ENCODE measurements at regions not wholly inside any gene's neighbourhood (a gene's known extent, or its start where the extent isn't known, plus 50 kb on each side); places are given as distances from the start of the nearest gene placed in this dataset.
"Not testable (repeated sequence)": the region's sequence is repeated elsewhere in the genome, so short reads cannot be mapped to it uniquely, and the experiment has no call there.

GRCh38 chr14:105675905-105676670 is 149.7 kb downstream of the TMEM121 start:
- not testable (repeated sequence) for TF ChIP-seq POLR2AphosphoS5 (IDR thresholded peaks at IDR 0.05; ENCODE audit: borderline replicate concordance, low read depth, low read length); EZH2 (IDR thresholded peaks at IDR 0.05)

Measured in SK-N-MC (cell line).